ACHN (cell line): ENCODE measurements at regions not wholly inside any gene's neighbourhood (a gene's known extent, or its start where the extent isn't known, plus 50 kb on each side); places are given as distances from the start of the nearest gene placed in this dataset.
"Not testable (repeated sequence)": the region's sequence is repeated elsewhere in the genome, so short reads cannot be mapped to it uniquely, and the experiment has no call there.

ENCODE experiments used
- DNase-seq: peaks from one replicate; pipeline ENCODE4 v3.0.0-alpha.2; 2015
- in situ Hi-C: cut with HindIII; loops from 2 replicates; pipeline ENCODE4 v1.10.0; 2017; ENCODE audit warnings: low sequenced_read_pairs, low pct_ligation_motif_present, low pct_unique_long_range_greater_than_20kb

- in situ Hi-C loops = not testable (repeated sequence)
These were observed 297.2 kb upstream of the DDI1 start for GRCh38 chr11:103739074-103739796.

GRCh38 chr11:103744496-103745153 is 291.8 kb upstream of the DDI1 start:
- no peak for DNase-seq
- in situ Hi-C loops = no loop called here

More at GRCh38 chr11:103739074-103739796, 297.2 kb upstream of the DDI1 start:
- not testable (repeated sequence) for DNase-seq

GRCh38 chr11:103749158-103749557 is 287.3 kb upstream of the DDI1 start:
- in situ Hi-C loops = no loop called here
- DNase-seq = no peak

GRCh38 chr11:103768816-103769215 is 267.6 kb upstream of the DDI1 start:
- DNase-seq = no peak
- in situ Hi-C loops = no loop called here

- in situ Hi-C loops = no loop called here
- DNase-seq = no peak
These were observed 263.4 kb upstream of the DDI1 start for GRCh38 chr11:103773059-103773458.

DNA sequence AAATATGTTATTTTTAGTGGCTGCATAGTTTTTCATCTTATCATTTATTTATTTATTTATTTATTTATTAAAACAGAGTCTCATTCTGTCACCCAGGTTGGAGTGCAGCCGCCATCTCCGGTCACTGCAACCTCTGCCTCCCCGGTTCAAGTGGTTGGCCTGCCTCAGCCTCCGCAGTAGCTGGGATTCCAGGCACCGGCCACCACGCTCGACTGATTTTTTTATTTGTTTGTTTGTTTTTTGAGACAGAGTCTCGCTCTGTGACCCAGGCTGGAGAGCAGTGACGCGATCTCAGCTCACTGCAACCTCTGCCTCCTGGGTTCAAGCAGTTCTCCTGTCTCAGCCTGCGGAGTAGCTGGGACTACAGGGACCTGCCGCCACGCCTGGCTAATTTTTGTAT is 262.9 kb upstream of the DDI1 start:
- in situ Hi-C loops = no loop called here
- no peak for DNase-seq

DNA sequence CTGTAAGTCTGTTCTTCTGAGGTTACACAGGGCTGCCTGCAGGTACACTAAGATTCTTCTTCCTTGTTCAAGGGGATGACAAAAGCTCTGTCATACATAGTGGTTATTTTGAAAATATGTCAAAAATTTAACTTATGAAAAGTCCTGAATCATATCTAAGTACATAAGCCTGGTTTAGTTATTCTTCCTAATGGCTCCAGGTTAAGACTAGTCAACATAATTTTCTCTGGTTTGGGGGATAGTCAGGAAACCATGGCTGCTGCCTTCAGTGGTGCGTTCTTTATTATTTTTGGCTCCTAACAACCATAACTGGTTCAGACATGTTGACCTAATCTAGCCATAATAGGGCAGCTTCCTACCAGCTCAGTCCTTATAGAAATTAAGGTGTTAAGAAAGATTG is 257.4 kb upstream of the DDI1 start:
- no peak for DNase-seq
- in situ Hi-C loops = no loop called here

DNA sequence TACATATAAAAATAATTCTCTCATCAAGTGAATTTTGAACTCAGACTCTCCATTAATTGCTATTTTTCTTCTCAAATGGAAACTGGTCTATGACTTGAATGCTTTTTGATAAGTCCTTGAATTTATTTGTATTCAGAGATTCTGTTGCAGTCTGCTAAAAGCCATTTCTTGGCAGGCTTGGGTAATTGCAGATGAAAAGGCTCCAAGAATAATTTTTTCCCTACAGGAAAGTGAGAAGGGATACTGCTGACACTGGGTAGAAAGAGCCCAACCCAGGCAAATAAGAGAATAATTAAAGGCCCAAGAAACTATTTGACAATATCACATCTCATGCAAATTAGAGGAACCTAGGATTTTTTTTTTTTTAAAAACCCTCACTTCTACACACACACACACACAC is 246.5 kb upstream of the DDI1 start:
- in situ Hi-C loops = no loop called here
- no peak for DNase-seq

- no peak for DNase-seq
These were observed 243.4 kb upstream of the DDI1 start for GRCh38 chr11:103792981-103793468.

GRCh38 chr11:103794262-103794661 is 242.2 kb upstream of the DDI1 start:
- no peak for DNase-seq
- in situ Hi-C loops = no loop called here

More at GRCh38 chr11:103792981-103793468, 243.4 kb upstream of the DDI1 start:
- in situ Hi-C loops = no loop called here

GRCh38 chr11:103798026-103798425 is 238.4 kb upstream of the DDI1 start:
- in situ Hi-C loops = no loop called here
- no peak for DNase-seq

- no peak for DNase-seq
- in situ Hi-C loops = no loop called here
These were observed 238.0 kb upstream of the DDI1 start for GRCh38 chr11:103798446-103798845.

- DNase-seq = no peak
- in situ Hi-C loops = no loop called here
These were observed 235.9 kb upstream of the DDI1 start for GRCh38 chr11:103800406-103801114.

- no peak for DNase-seq
- in situ Hi-C loops = no loop called here
These were observed 233.4 kb upstream of the DDI1 start for GRCh38 chr11:103803062-103803461.

DNA sequence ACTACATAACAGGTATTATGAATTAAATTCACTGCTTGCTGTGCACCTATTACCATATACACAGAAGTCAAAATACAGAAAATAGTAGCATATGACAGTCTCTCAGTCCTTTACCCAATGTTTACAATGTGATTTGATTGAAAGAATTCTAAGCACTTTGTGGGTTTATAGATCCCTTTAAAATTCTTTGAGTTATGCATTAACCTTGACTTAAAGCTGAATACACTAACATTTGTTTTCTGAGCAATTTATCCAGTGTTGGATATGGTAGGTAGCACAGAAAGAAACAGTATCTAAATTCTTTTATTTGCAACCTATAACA is 230.8 kb upstream of the DDI1 start:
- DNase-seq = peak; percentile 69
- in situ Hi-C loops = no loop called here

DNA sequence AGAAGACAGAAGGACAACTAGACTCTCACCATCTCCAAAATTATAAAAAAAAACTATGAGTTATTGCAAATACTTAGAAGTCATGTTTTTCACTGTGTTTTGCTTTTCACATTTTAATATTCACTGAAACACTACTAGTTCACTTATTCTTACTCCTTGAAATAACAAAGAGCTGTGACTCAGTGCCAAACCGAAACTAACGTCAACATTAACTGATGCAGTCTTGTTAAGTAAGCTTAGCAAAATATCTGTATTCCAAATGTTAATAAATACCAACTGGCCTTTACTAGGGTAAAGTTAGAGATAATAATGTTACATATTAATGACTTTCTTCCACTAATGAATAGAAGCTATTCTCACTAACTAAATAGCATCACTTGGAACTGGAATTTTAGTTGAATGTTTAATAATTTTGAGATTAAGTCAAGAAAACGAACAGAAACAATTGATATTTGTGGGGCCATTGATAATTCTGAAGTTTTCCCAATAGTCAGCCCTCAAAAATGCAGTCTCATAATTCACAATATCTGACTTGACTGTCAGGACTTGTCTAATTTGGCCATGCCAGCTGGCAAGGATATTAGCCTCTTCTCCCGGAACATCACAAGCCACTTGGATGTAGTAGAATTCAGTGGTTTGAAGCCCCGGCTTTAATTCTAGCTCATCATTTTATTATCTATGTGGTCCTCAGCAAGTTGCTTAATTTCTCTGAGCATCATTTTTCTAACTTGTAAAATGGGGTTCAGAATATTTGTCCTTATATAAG is 230.1 kb upstream of the DDI1 start:
- peak; percentile 81 for DNase-seq
- in situ Hi-C loops = no loop called here

GRCh38 chr11:103807806-103808205 is 228.6 kb upstream of the DDI1 start:
- DNase-seq = no peak
- in situ Hi-C loops = no loop called here

DNA sequence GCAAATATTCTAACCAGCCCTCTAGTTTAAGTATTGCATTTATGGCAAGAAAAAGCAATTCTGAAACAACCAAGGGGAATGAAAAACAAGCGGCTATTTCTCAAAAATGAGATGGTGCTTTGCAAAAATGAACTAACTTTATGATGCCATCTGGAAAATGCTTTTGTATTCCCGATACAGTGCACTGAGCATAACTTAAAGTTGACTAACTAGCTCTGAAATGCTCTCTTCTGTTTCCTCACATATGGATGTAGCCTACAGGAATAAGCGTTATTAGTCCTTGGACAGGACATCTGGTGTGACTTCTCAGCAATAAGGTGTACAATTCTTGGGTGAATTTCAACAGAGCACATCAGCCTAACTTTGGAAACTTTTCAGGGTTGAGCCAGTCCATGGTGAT is 228.2 kb upstream of the DDI1 start:
- in situ Hi-C loops = no loop called here
- no peak for DNase-seq

DNA sequence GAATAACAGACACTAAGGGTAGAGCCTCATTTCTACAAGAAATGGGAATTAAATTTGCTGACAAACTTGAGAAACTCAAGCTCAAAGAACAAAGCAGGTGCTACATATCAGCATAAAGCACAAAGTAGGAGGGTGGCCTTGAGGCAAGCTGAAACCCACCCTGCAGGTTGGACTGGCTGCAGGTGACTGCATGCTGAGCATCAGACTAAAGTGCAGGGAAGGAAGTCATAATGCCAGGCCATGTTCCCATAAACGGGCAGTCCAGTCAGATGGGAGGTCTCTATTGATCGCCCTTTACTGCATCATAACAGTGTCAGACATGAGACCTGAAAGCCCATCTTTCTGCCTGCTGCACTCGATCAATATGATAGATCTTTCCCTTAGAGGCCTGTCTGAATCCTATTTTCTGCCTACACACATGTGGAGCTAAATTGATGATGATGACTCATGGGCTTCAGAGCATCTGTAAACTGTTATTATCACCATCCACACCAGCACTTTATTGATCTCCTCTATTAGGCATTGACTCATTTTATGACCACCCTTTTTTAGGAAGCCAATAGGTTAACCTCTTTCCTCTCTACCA is 224.5 kb upstream of the DDI1 start:
- DNase-seq = no peak
- in situ Hi-C loops = no loop called here
